Body of pancreas (tissue), 4 donors: ENCODE measurements at regions not wholly inside any gene's neighbourhood (a gene's known extent, or its start where the extent isn't known, plus 50 kb on each side); places are given as distances from the start of the nearest gene placed in this dataset.

Experiments
- CTCF ChIP-seq, 7 experiments: fragments of 450-650 bp in 4 of 7; fragments of 200-600 bp in 3 of 7; sonication (generic) in 3 of 7; IDR thresholded peaks; one replicate each; pipeline ENCODE4 v1.5.1; 2016 to 2019; ENCODE audit warnings: antibody characterized with exemption in 7 of 7
- POLR2A ChIP-seq, 3 donors: fragments of 450-650 bp; IDR thresholded peaks; one replicate each; pipeline ENCODE4 v1.6.1; 2016; ENCODE audit warnings: antibody characterized with exemption in 3 of 3, mild to moderate bottlenecking in 2 of 3

- TF ChIP-seq CTCF (IDR thresholded peaks at IDR 0.05) (no peak), POLR2A (IDR thresholded peaks at IDR 0.05) (no peak)
These were observed 396.8 kb downstream of the SEC14L1 start for GRCh38 chr17:77537566-77537965.
